CD14-positive monocyte (primary cell): ENCODE measurements at regions not wholly inside any gene's neighbourhood (a gene's known extent, or its start where the extent isn't known, plus 50 kb on each side); places are given as distances from the start of the nearest gene placed in this dataset.

Experiments used
- DNase-seq, 3 donors: peaks; one replicate each; pipeline ENCODE4 v3.0.0-alpha.2; 2011 to 2022
- H2AFZ ChIP-seq: 2 replicates; pipeline ENCODE4 v1.6.0; 2012; ENCODE audit warnings: mild to moderate bottlenecking, low read depth, low read length, inconsistent platforms; ENCODE audit not compliant: insufficient read depth, poor library complexity, severe bottlenecking
- H3K27ac ChIP-seq, 2 donors: 1 replicate in 1 of 2; 2 replicates in 1 of 2; pipeline ENCODE4 v1.5.1; 2012 to 2013; ENCODE audit warnings: low read length in 2 of 2, control low read depth in 1 of 2, inconsistent platforms in 1 of 2, low read depth in 1 of 2, mild to moderate bottlenecking in 1 of 2
- H3K27me3 ChIP-seq, 2 donors: one replicate each; pipeline versions ENCODE4 v1.6.0 to v1.6.1; 2011 to 2013; ENCODE audit warnings: low read length in 2 of 2; ENCODE audit not compliant: control insufficient read depth in 2 of 2, insufficient read depth in 2 of 2
- H3K36me3 ChIP-seq, 2 donors: replicated peaks in 1 of 2; 1 replicate in 1 of 2; 2 replicates in 1 of 2; pipeline versions ENCODE4 v1.5.1 to v1.6.1; 2012 to 2013; ENCODE audit warnings: low read length in 2 of 2, control low read depth in 1 of 2, inconsistent platforms in 1 of 2, mild to moderate bottlenecking in 1 of 2; ENCODE audit not compliant: insufficient read depth in 2 of 2, control insufficient read depth in 1 of 2
- H3K4me1 ChIP-seq, 2 donors: 1 replicate in 1 of 2; 2 replicates in 1 of 2; pipeline versions ENCODE4 v1.5.1 to v1.6.1; 2012 to 2013; ENCODE audit warnings: low read length in 2 of 2, control low read depth in 1 of 2, inconsistent platforms in 1 of 2, mild to moderate bottlenecking in 1 of 2, moderate library complexity in 1 of 2; ENCODE audit not compliant: insufficient read depth in 2 of 2, control insufficient read depth in 1 of 2
- H3K4me2 ChIP-seq: replicated peaks from 2 replicates; pipeline ENCODE3; 2012; ENCODE audit warnings: low read length, moderate library complexity, mild to moderate bottlenecking; ENCODE audit not compliant: poor library complexity, severe bottlenecking; ENCODE audit errors: extremely low read depth
- H3K4me3 ChIP-seq, 3 experiments: fragments of 200-600 bp in 1 of 3; sonication (generic) in 1 of 3; replicated peaks in 1 of 3; 1 replicate in 2 of 3; 2 replicates in 1 of 3; pipeline ENCODE4 v1.5.1; 2011 to 2013; ENCODE audit warnings: low read length in 3 of 3, mild to moderate bottlenecking in 3 of 3, control low read depth in 2 of 3, low read depth in 2 of 3, inconsistent platforms in 1 of 3, moderate library complexity in 1 of 3
- H3K79me2 ChIP-seq: 2 replicates; pipeline ENCODE4 v1.6.0; 2012; ENCODE audit warnings: mild to moderate bottlenecking, control low read depth, inconsistent platforms, low read length, moderate library complexity; ENCODE audit not compliant: insufficient read depth
- H3K9ac ChIP-seq: 2 replicates; pipeline ENCODE4 v1.6.0; 2017; ENCODE audit warnings: low read length, mild to moderate bottlenecking; ENCODE audit not compliant: insufficient read depth, poor library complexity, severe bottlenecking
- H3K9me3 ChIP-seq, 2 donors: replicated peaks in 1 of 2; 1 replicate in 1 of 2; 2 replicates in 1 of 2; pipeline versions ENCODE4 v1.5.1 to v1.6.1; 2012 to 2013; ENCODE audit warnings: low read length in 2 of 2, control low read depth in 1 of 2; ENCODE audit not compliant: control insufficient read depth in 1 of 2, insufficient read depth in 1 of 2
- H4K20me1 ChIP-seq: 2 replicates; pipeline ENCODE4 v1.6.0; 2012; ENCODE audit warnings: mild to moderate bottlenecking, low read length, control low read depth, moderate library complexity; ENCODE audit not compliant: insufficient read depth
- H3K27ac Mint-ChIP-seq, 7 donors: one replicate each; pipeline ENCODE4 v1.8.0; 2020; ENCODE audit warnings: mild to moderate bottlenecking in 7 of 7, mixed read lengths in 7 of 7, moderate library complexity in 6 of 7, inconsistent platforms in 2 of 7
- H3K27me3 Mint-ChIP-seq, 3 donors: one replicate each; pipeline ENCODE4 v1.8.0; 2021 to 2022; ENCODE audit warnings: low read depth in 3 of 3, mild to moderate bottlenecking in 3 of 3, mixed read lengths in 3 of 3, moderate library complexity in 3 of 3, inconsistent platforms in 1 of 3
- H3K36me3 Mint-ChIP-seq, 2 donors: one replicate each; pipeline ENCODE4 v1.8.0; 2020; ENCODE audit warnings: mixed read lengths in 2 of 2, inconsistent platforms in 1 of 2, mild to moderate bottlenecking in 1 of 2
- H3K4me1 Mint-ChIP-seq: one replicate; pipeline ENCODE4 v1.8.0; 2020; ENCODE audit warnings: mild to moderate bottlenecking, mixed read lengths
- H3K4me3 Mint-ChIP-seq, 2 donors: one replicate each; pipeline ENCODE4 v1.8.0; 2020; ENCODE audit warnings: mild to moderate bottlenecking in 2 of 2, mixed read lengths in 2 of 2, moderate library complexity in 1 of 2
- H3K9me3 Mint-ChIP-seq, 7 donors: one replicate each; pipeline ENCODE4 v1.8.0; 2020 to 2022; ENCODE audit warnings: mixed read lengths in 7 of 7, mild to moderate bottlenecking in 6 of 7, moderate library complexity in 6 of 7, inconsistent platforms in 2 of 7
- WGBS: methylation state at CpG from one replicate; pipeline ENCODE4 v1.1.5; 2013; ENCODE audit warnings: missing lambda C conversion rate; ENCODE audit not compliant: insufficient coverage; 5-methylcytosine and 5-hydroxymethylcytosine counted together
- intact Hi-C, 2 donors: fragments of 100-400 bp; cut with micrococcal nuclease; formaldehyde crosslinking; loops; one replicate each; pipeline versions ENCODE4 v1.15.0 to v1.15.1; 2023
- TF ChIP-seq, protein P1 (sequence below): fragments of 200-600 bp; IDR thresholded peaks from one replicate; pipeline ENCODE4 v1.8.0; 2022; ENCODE audit warnings: antibody characterized with exemption, mild to moderate bottlenecking

DNA sequence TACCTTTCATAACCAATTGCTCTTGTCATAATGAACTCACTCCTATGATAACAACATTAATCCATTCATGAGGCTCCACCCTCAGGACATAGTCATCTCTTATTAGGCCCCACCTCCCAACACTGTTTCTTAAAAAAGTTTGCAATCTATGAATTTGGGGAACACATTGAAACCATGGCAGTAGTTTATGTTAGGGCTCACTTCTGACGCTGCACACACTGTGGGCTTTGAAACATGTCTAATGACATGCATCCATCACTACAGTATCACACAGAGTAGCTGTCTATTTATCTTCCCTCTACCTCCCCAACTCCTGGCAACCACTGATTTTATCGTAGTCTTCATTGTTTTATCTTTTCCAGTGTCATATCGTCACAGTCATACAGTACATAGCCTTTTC, 299.8 kb downstream of the GLRX3 start:
- Histone ChIP-seq H3K9ac (no peak overlapping the region), H3K36me3 (no peaks in the 10 kb centered on the region), H3K79me2 (no peaks in the 10 kb centered on the region), H3K9me3 (peaks cover 0 to 30% of the 10 kb centered on the region in 2 donors), H4K20me1 (no peaks in the 10 kb centered on the region), H3K4me3 (no peak overlapping the region), H3K27ac (no peak overlapping the region), H3K27me3 (no peaks in the 10 kb centered on the region), H3K4me1 (no peaks in the 10 kb centered on the region), H3K4me2 (no peak overlapping the region), H2AFZ (no peak overlapping the region)
- no peak for DNase-seq
- Mint-ChIP-seq H3K4me3 (no peak overlapping the region), H3K9me3 (peaks cover 5 to 24% (median 14%) of the 10 kb centered on the region in 7 donors), H3K27ac (no peak overlapping the region), H3K27me3 (peaks cover 0 to 4% (median 0%) of the 10 kb centered on the region in 3 donors), H3K36me3 (no peaks in the 10 kb centered on the region), H3K4me1 (no peaks in the 10 kb centered on the region)
- TF ChIP-seq, protein P1, sequence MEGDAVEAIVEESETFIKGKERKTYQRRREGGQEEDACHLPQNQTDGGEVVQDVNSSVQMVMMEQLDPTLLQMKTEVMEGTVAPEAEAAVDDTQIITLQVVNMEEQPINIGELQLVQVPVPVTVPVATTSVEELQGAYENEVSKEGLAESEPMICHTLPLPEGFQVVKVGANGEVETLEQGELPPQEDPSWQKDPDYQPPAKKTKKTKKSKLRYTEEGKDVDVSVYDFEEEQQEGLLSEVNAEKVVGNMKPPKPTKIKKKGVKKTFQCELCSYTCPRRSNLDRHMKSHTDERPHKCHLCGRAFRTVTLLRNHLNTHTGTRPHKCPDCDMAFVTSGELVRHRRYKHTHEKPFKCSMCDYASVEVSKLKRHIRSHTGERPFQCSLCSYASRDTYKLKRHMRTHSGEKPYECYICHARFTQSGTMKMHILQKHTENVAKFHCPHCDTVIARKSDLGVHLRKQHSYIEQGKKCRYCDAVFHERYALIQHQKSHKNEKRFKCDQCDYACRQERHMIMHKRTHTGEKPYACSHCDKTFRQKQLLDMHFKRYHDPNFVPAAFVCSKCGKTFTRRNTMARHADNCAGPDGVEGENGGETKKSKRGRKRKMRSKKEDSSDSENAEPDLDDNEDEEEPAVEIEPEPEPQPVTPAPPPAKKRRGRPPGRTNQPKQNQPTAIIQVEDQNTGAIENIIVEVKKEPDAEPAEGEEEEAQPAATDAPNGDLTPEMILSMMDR, result no peak
- intact Hi-C loops, result no loop called here
- WGBS, result 93% methylated on average over 3 of the region's 3 CpGs

DNA sequence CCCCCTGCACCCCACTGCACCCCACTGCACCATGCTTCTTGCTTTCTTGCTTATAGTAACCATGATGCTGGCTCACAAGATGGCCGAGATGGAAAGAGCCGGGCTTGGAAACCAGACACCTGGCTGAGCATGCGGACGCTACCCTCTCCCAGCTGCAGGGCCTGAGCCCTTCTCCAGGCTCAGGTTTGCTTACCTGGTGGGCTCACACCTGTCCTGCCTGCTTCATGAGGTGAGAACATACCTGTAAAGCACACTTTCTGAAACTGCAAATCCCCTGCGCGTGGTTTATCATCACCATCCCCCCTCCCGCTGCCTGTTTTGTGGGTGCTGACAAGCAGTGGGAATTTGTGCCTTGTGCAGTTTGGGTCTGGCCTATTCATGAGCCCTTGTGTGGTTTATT, 302.7 kb downstream of the GLRX3 start:
- no peaks in the 10 kb centered on the region for H3K27me3 ChIP-seq
- no peak overlapping the region for H3K27ac Mint-ChIP-seq
- H3K4me3 Mint-ChIP-seq, result no peak overlapping the region

More for the DNA sequence above, 302.7 kb downstream of the GLRX3 start:
- Mint-ChIP-seq H3K36me3 (no peaks in the 10 kb centered on the region), H3K27me3 (peaks cover 0 to 4% (median 0%) of the 10 kb centered on the region in 3 donors), H3K9me3 (peaks cover 2 to 17% (median 4%) of the 10 kb centered on the region in 7 donors), H3K4me1 (no peaks in the 10 kb centered on the region)
- no peak for DNase-seq
- Histone ChIP-seq H3K9ac (no peak overlapping the region), H2AFZ (no peak overlapping the region), H4K20me1 (no peaks in the 10 kb centered on the region), H3K36me3 (no peaks in the 10 kb centered on the region), H3K4me1 (no peaks in the 10 kb centered on the region), H3K4me2 (no peak overlapping the region), H3K9me3 (peaks cover 0 to 21% of the 10 kb centered on the region in 2 donors), H3K4me3 (no peak overlapping the region), H3K79me2 (no peaks in the 10 kb centered on the region), H3K27ac (no peak overlapping the region)
- TF ChIP-seq, protein P1, result no peak
- 97% methylated on average over 4 of the region's 7 CpGs for WGBS
- intact Hi-C loops, result no loop called here
